ENCODE measurements at regions not wholly inside any gene's neighbourhood (a gene's known extent, or its start where the extent isn't known, plus 50 kb on each side); places are given as distances from the start of the nearest gene placed in this dataset.

DNA sequence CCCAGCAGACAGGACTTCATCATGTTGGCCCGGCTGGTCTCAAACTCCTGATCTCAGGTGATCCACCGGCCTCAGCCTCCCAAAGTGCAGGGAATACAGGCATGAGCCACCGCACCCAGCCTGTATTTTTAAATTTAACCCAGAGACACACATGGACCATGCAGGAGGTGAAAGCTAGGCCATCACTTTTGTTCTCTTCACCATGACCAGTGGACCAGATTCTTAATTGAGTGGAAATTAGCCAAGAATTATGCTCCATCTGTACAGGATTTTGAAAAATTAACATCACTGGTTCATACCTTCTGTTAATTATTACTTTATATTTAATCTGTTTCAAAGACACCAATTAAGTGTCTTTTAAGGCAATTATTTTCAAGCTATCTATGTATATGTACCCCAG lies 493.6 kb upstream of the NOX3 start:
- ATAC-seq (no peak), DNase-seq (ENCODE audit: low spot score) (no peak)
- Mint-ChIP-seq H3K27me3 (peaks cover 0 to 4% of the 10 kb centered on the region in 2 donors), H3K36me3 (no peaks in the 10 kb centered on the region), H3K4me3 (no peak overlapping the region), H3K9me3 (peaks cover 9% of the 10 kb centered on the region), H3K4me1 (ENCODE audit: low read depth in 2 of 2) (no peaks in the 10 kb centered on the region), H3K27ac (no peak overlapping the region)

DNA sequence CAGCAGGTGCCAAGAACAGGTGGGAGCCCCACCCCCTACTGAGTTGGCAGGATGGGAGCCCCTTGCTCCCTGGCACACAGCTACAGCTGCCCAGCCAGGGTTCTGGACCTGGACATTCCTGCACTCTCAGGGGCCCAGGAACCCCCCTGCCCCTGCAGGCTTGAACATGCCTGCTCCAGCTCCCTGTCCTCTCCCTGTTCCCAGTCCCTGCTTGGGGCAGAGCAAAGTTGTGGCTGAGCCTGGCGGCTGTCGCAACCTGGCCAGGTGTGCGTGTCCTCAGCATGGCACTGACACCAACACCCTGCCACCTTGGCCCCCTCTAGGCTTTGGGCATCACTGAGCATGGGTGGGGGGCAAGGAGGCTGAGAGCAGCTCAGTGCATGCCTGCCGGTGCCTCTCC lies 491.2 kb upstream of the NOX3 start:
- H3K4me3 Mint-ChIP-seq = no peak overlapping the region
- no peaks in the 10 kb centered on the region for H3K4me1 Mint-ChIP-seq (ENCODE audit: low read depth in 2 of 2)
- no peaks in the 10 kb centered on the region for H3K27me3 Mint-ChIP-seq
- peaks cover 4% of the 10 kb centered on the region for H3K9me3 Mint-ChIP-seq
- DNase-seq (ENCODE audit: low spot score) = no peak
- no peaks in the 10 kb centered on the region for H3K36me3 Mint-ChIP-seq
- H3K27ac Mint-ChIP-seq = no peak overlapping the region
- peak in 1 of 2 donors; percentile 36 for ATAC-seq

DNA sequence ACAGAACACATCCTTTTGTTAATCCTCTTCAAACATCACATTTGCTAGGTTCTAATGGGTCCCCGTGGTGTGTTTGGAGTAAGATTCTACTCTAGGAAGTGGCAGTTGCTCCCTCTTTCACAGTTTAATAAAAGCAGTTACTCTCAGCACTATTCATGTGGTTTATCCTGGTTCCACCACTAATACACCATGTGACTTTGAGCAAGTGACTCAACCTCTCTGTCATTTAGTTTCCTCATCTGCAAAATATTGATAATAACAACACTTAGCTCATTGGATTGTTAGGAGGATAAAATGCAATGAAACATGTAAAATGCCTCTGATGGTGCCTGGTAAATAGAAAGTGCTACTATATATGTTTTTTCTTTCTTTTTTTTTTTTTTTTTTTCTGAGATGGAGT lies 488.0 kb upstream of the NOX3 start:
- no peaks in the 10 kb centered on the region for H3K36me3 Mint-ChIP-seq
- H3K9me3 Mint-ChIP-seq = peaks cover 10% of the 10 kb centered on the region
- H3K4me1 Mint-ChIP-seq (ENCODE audit: low read depth in 2 of 2) = no peaks in the 10 kb centered on the region
- no peak for DNase-seq (ENCODE audit: low spot score)
- H3K4me3 Mint-ChIP-seq = no peak overlapping the region
- H3K27me3 Mint-ChIP-seq = no peaks in the 10 kb centered on the region
- H3K27ac Mint-ChIP-seq = no peak overlapping the region
- no peak for ATAC-seq

DNA sequence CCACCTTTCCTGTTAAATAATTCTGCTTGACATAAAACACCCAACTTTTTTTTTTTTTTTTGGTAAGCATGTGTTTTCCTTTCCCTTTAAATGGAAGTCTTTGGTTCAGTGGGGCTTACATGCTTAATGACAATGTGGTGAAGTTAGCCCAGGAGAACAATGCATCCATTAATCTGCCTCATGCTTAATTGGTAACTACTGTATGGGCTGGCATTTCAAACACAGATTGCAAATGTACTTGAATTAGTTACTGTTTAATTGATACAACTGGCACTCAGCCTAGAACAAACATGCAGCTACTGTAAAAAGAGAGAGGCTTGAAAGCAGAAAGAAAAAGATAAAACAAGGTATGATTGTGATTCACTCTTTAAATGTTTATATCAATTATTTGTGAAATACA lies 483.6 kb upstream of the NOX3 start:
- DNase-seq (ENCODE audit: low spot score) (no peak), ATAC-seq (no peak)
- no peaks in the 10 kb centered on the region for H3K4me1 Mint-ChIP-seq (ENCODE audit: low read depth in 2 of 2)
- H3K9me3 Mint-ChIP-seq = peaks cover 7% of the 10 kb centered on the region
- no peak overlapping the region for H3K4me3 Mint-ChIP-seq
- no peaks in the 10 kb centered on the region for H3K27me3 Mint-ChIP-seq
- no peak overlapping the region for H3K27ac Mint-ChIP-seq
- no peaks in the 10 kb centered on the region for H3K36me3 Mint-ChIP-seq

DNA sequence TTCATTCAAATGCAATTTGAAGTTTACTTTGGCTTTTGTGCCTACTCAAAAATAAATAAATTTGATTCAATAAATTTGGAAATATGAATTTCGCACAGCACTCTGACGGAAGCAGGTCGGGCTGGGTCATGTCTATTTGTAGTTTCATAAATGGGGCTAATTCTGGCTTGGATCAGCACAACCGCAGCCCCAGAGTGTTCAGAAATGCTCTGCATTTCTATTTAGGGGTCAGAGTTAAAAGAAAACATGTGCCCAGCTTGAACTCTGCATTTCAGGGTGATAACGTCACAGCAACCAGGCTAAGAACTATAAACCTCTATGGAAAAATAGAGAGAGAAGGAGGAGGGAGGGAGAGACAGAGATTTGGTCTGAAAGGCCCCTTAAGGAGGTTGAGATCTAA lies 480.9 kb upstream of the NOX3 start:
- no peaks in the 10 kb centered on the region for H3K36me3 Mint-ChIP-seq
- no peak overlapping the region for H3K4me3 Mint-ChIP-seq
- H3K4me1 Mint-ChIP-seq (ENCODE audit: low read depth in 2 of 2) = no peaks in the 10 kb centered on the region
- no peak for DNase-seq (ENCODE audit: low spot score)
- H3K27ac Mint-ChIP-seq = no peak overlapping the region
- H3K9me3 Mint-ChIP-seq = peaks cover 3% of the 10 kb centered on the region
- ATAC-seq = no peak
- no peaks in the 10 kb centered on the region for H3K27me3 Mint-ChIP-seq

DNA sequence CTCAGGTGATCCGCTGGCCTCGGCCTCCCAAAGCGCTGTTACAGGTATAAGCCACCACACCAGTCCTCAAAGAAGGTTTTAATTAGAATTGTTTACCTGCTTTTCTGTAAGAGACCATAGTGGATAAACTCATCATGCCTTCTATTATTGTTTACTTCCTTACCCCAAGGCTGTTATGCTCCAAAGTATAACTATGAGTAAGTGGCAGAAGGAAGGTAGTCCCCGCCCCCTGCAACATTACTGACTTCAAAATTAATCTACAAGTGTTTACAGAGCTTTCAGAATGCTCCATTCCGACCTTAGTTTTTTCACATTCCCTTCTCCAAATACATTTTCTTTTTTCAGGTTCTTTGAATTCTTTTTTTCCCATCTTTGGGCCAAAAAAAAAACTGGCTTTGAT lies 480.5 kb upstream of the NOX3 start:
- ATAC-seq (no peak), DNase-seq (ENCODE audit: low spot score) (no peak)
- no peak overlapping the region for H3K4me3 Mint-ChIP-seq
- H3K9me3 Mint-ChIP-seq = no peaks in the 10 kb centered on the region
- H3K27ac Mint-ChIP-seq = no peak overlapping the region
- H3K36me3 Mint-ChIP-seq = no peaks in the 10 kb centered on the region
- H3K4me1 Mint-ChIP-seq (ENCODE audit: low read depth in 2 of 2) = no peaks in the 10 kb centered on the region
- no peaks in the 10 kb centered on the region for H3K27me3 Mint-ChIP-seq

DNA sequence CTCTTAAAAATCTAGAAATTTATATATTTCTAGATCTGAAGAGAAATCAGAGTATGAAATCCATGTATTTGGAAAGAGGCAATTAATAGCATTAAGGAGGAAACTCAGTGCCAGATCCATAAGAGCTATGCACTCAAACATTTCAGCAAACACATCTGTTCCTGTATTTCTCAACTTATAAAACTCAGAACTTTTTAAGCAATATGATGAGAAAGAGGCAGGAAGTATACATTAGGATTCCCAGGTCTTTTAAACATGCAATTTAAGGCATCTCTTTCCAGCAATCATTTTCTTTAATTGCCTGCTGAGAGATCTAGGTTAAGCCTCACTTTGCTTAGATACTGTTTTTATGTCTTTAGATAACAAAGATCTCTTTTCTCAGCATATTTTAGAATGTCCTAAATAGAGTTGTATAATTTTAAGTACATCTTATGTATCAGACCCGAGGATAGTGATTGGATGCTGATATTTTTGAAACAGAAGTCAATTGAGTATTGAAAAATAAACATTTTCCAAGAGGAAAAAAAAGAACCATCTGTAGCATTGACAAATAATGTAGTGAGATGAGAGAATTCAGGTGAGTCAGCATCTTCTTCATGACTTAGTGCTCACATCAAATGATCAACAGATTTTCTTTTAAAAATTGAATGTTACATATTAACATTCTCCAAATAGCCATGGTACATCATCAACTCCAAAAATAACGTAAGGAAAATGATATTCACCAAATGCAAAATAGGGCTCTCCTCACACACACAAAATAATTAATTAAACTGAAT lies 461.4 kb upstream of the NOX3 start:
- no peaks in the 10 kb centered on the region for H3K36me3 Mint-ChIP-seq
- H3K27ac Mint-ChIP-seq = no peak overlapping the region
- DNase-seq (ENCODE audit: low spot score) = no peak
- no peaks in the 10 kb centered on the region for H3K27me3 Mint-ChIP-seq
- H3K4me3 Mint-ChIP-seq = no peak overlapping the region
- no peak for ATAC-seq
- no peaks in the 10 kb centered on the region for H3K4me1 Mint-ChIP-seq (ENCODE audit: low read depth in 2 of 2)
- H3K9me3 Mint-ChIP-seq = peaks cover 2% of the 10 kb centered on the region

DNA sequence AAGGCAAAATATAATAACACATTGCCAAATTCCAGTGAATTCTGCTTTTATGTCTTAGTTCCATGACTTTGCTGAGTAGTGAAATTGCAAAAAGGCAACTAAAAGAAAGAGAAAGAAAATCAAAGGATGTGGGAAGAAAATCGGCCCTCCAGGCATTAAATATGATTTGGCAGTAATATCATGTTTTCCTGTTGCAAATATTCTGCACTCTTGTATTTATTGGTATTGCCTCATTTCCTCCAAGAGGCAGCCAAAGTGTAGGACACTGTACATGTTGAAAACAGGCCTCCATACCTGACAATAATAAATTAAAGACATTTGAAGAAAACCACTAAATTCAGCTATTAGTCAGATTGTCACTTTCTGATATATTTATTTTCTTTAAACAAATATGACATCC lies 460.0 kb upstream of the NOX3 start:
- no peaks in the 10 kb centered on the region for H3K4me1 Mint-ChIP-seq (ENCODE audit: low read depth in 2 of 2)
- DNase-seq (ENCODE audit: low spot score) (no peak), ATAC-seq (no peak)
- no peak overlapping the region for H3K4me3 Mint-ChIP-seq
- no peaks in the 10 kb centered on the region for H3K27me3 Mint-ChIP-seq
- H3K27ac Mint-ChIP-seq = no peak overlapping the region
- H3K36me3 Mint-ChIP-seq = no peaks in the 10 kb centered on the region
- peaks cover 2% of the 10 kb centered on the region for H3K9me3 Mint-ChIP-seq

DNA sequence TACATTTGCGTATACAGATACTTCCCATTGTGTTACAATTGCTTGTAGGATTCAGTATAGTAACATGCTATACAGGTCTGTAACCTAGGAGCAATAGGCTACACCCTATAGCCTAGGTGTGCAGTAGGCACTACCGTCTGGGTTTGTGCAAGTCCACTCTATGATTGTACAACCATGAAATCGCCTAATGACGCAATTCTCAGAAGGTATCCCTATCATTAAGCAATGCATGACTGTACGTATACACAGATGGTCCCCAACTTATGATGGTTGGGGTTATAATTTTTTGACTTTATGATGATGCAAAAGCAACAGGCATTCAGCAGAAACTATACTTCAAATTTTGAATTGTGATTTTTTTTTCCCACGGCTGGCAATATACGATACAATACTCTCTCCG lies 458.2 kb upstream of the NOX3 start:
- Mint-ChIP-seq H3K27me3 (no peaks in the 10 kb centered on the region), H3K36me3 (peaks cover 6% of the 10 kb centered on the region), H3K4me1 (ENCODE audit: low read depth in 2 of 2) (no peaks in the 10 kb centered on the region), H3K4me3 (no peak overlapping the region), H3K27ac (no peak overlapping the region), H3K9me3 (no peaks in the 10 kb centered on the region)
- DNase-seq (ENCODE audit: low spot score) (no peak), ATAC-seq (no peak)

DNA sequence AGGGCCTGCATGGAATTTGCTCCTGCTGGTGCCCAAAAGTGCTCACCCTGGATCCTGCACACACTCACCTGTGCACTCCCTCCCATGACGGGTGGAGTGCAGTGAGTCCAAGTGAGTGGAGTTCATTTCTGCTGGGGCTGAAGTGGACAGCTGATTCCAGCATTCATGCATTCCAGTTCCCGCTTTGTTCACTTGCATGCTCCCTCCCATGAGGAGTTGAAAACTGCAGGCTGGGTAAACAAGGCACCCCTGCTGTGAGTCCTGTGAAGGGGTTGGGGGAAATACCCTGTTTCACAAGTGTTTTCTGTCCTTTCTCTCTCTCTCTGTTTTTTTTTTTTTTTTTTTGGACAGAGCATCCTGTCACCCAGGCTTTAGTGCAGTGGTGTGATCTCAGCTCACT lies 454.1 kb upstream of the NOX3 start:
- no peak overlapping the region for H3K4me3 Mint-ChIP-seq
- ATAC-seq (no peak), DNase-seq (ENCODE audit: low spot score) (no peak)
- peaks cover 6% of the 10 kb centered on the region for H3K36me3 Mint-ChIP-seq
- no peaks in the 10 kb centered on the region for H3K27me3 Mint-ChIP-seq
- H3K9me3 Mint-ChIP-seq = peaks cover 6% of the 10 kb centered on the region
- no peak overlapping the region for H3K27ac Mint-ChIP-seq
- no peaks in the 10 kb centered on the region for H3K4me1 Mint-ChIP-seq (ENCODE audit: low read depth in 2 of 2)

DNA sequence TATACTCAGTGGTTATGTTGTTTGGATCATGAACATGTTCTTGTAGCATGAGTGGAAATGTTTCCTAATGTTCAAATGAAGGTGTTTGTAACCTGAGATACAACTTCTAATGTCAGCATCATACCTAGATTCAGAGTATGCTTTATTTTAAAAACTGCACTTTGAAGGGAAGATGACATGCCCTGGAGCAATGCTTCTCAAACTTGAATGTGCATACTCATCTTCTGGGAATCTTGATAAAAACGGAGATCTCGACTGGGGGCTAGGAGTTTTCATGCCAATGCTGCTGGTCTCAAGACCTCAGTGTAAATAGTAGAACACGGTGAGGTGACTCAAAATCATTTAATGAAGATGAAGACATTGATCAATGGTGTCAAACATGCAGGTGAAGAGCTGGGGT lies 440.0 kb upstream of the NOX3 start:
- Mint-ChIP-seq H3K27me3 (no peaks in the 10 kb centered on the region), H3K27ac (no peak overlapping the region), H3K4me3 (no peak overlapping the region), H3K36me3 (no peaks in the 10 kb centered on the region), H3K9me3 (no peaks in the 10 kb centered on the region), H3K4me1 (ENCODE audit: low read depth in 2 of 2) (no peaks in the 10 kb centered on the region)
- ATAC-seq (no peak), DNase-seq (ENCODE audit: low spot score) (no peak)

DNA sequence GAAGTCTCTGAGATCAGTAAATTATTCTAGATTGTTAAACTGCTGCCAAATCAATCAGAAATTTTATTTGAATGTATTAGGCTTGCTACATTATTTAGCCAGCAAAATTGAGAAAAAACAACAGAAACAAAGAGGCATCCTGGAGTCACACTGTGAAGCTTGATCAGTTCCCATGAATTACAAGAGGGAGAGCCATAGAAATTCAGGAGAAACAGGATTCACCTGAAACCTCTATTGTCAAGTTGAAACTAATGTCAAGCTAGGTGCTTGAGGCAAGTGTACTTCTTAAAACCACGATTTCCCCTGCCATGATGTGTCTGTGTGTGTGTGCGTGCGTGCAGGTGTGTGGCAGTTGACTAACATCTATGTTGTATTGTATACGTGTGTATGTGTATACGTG lies 439.1 kb upstream of the NOX3 start:
- H3K4me3 Mint-ChIP-seq = no peak overlapping the region

DNA sequence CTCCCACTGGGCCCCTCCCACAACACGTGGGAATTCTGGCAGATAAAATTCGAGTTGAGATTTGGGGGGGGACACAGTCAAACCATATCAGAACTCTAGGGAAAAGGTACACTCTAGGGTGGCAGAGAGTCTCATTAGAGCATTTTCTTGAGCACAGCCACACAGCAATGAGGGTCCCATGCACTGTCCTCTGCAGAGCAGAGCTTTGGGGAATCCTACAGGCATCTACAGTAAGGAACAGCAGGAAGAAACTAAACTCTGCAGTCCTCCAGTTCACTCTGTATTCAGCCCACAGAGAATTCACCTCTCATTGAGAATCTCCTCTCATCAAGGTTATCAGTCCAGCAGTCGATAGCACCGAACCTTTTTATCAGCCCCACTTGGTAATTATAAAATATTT lies 438.6 kb upstream of the NOX3 start:
- H3K4me1 Mint-ChIP-seq (ENCODE audit: low read depth in 2 of 2) = no peaks in the 10 kb centered on the region
- ATAC-seq = no peak
- no peaks in the 10 kb centered on the region for H3K36me3 Mint-ChIP-seq

More for the DNA sequence above, 439.1 kb upstream of the NOX3 start:
- Mint-ChIP-seq H3K4me1 (ENCODE audit: low read depth in 2 of 2) (no peaks in the 10 kb centered on the region), H3K27ac (no peak overlapping the region), H3K36me3 (no peaks in the 10 kb centered on the region), H3K27me3 (no peaks in the 10 kb centered on the region), H3K9me3 (peaks cover 3% of the 10 kb centered on the region)
- ATAC-seq (no peak), DNase-seq (ENCODE audit: low spot score) (no peak)

DNA sequence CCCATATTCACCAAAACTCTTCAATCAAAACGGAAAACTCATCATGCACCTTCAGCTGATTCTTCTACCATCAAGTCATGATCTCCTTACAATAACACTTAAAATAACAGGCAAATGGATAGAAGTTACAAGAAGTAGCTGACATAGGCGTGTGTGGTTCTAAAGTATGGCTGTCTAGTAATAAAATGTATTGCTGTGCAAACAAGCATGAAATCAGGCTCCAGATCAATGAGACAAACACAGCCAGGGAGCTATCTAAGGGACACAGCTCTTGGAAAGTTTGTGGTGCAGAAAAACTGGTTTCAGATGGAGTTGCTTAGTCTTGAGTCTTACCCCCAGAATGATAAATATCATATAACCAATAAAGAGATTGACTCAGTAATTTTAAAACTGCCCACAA lies 434.8 kb upstream of the NOX3 start:
- H3K27me3 Mint-ChIP-seq = no peaks in the 10 kb centered on the region
- no peaks in the 10 kb centered on the region for H3K4me1 Mint-ChIP-seq (ENCODE audit: low read depth in 2 of 2)
- DNase-seq (ENCODE audit: low spot score) (no peak), ATAC-seq (no peak)
- no peak overlapping the region for H3K27ac Mint-ChIP-seq
- no peak overlapping the region for H3K4me3 Mint-ChIP-seq
- H3K9me3 Mint-ChIP-seq = peaks cover 3% of the 10 kb centered on the region
- H3K36me3 Mint-ChIP-seq = no peaks in the 10 kb centered on the region

More for the DNA sequence above, 438.6 kb upstream of the NOX3 start:
- H3K27ac Mint-ChIP-seq = no peak overlapping the region
- H3K9me3 Mint-ChIP-seq = peaks cover 3% of the 10 kb centered on the region
- no peaks in the 10 kb centered on the region for H3K27me3 Mint-ChIP-seq
- no peak for DNase-seq (ENCODE audit: low spot score)
- H3K4me3 Mint-ChIP-seq = no peak overlapping the region

DNA sequence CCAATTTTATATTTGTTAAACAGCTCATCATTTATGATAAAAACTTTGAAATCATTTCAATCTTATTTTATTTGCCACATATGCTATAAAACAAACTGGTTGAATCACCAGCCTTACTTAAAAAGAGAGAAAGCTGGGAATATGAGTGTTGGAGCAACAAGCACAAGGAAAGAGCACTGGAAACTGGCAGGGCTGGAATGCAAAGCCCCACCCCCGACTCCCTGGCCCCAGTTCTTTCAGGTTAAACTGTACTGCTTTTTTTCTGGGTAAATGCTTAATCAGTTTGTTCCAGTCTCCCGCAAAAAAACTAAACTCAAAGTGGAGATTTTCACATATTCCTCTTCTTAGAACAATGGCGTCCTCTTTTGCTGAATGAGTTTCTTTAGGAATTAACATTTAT lies 433.8 kb upstream of the NOX3 start:
- DNase-seq (ENCODE audit: low spot score) (no peak), ATAC-seq (no peak)
- Mint-ChIP-seq H3K36me3 (no peaks in the 10 kb centered on the region), H3K27me3 (no peaks in the 10 kb centered on the region), H3K9me3 (peaks cover 3% of the 10 kb centered on the region), H3K4me3 (no peak overlapping the region), H3K27ac (no peak overlapping the region), H3K4me1 (ENCODE audit: low read depth in 2 of 2) (no peaks in the 10 kb centered on the region)

Measured in natural killer cell treated with Interleukin-12 subunit alpha and Interleukin-12 subunit beta and Interleukin-15 and Interleukin-18, amount 100 ng/mL, for 72 hours (primary cell).